ENCODE measurements at regions not wholly inside any gene's neighbourhood (a gene's known extent, or its start where the extent isn't known, plus 50 kb on each side); places are given as distances from the start of the nearest gene placed in this dataset.
"Not testable (repeated sequence)": the region's sequence is repeated elsewhere in the genome, so short reads cannot be mapped to it uniquely, and the experiment has no call there.

GRCh38 chr1:166685200-166685599, 154.1 kb upstream of the POGK start:
- DNase-seq, result no peak
- H3K27ac ChIP-seq, result no peak overlapping the region
- no peak for TF ChIP-seq POLR2AphosphoS5 (IDR thresholded peaks at IDR 0.05)
- no peak for TF ChIP-seq POLR2A (IDR thresholded peaks at IDR 0.05)
- no peak for TF ChIP-seq EP300 (IDR thresholded peaks at IDR 0.05; ENCODE audit: low read depth)
- TF ChIP-seq CTCF (IDR thresholded peaks at IDR 0.05), result no peak
- H3K36me3 ChIP-seq, result no peaks in the 10 kb centered on the region
- intact Hi-C loops (cut with DNase I; ENCODE audit: low total_unique reads), result no loop called here
- no peaks in the 10 kb centered on the region for H3K27me3 ChIP-seq
- no peaks in the 10 kb centered on the region for H3K9me3 ChIP-seq
- WGBS, 2 donors (ENCODE audit: low coverage in 1 of 2), result 78% methylated on average over 1 of the region's 1 CpG; no CpG with 5 or more reads in 1 of the 2 donors
- in situ Hi-C loops (cut with MboI; ENCODE audit: low pct_ligation_motif_present in 1 of 4, low pct_unique_long_range_greater_than_20kb in 1 of 4, low sequenced_read_pairs in 3 of 4), result no loop called here
- H3K4me1 ChIP-seq, result no peaks in the 10 kb centered on the region
- H3K4me3 ChIP-seq, result no peak overlapping the region

DNA sequence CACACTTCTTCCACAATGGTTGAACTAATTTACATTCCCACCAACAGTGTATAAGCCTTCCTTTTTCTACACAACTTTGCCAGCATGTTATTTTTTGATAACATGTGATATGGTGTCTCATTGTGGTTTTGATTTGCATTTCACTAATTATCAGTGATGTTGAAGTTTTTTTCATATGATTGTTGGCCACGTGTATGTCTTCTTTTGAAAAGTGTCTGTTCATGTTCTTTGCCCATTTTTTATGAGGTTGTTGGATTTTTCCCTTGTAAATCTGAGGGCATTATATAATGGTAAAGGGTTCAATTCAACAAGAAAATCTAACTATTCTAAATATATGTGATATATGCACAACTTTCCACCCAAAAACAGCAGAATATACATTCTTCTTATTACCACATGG, 153.4 kb upstream of the POGK start:
- intact Hi-C loops (cut with DNase I; ENCODE audit: low total_unique reads); H3K4me3 ChIP-seq; in situ Hi-C loops (cut with MboI; ENCODE audit: low pct_ligation_motif_present in 1 of 4, low pct_unique_long_range_greater_than_20kb in 1 of 4, low sequenced_read_pairs in 3 of 4): not testable (repeated sequence)

GRCh38 chr1:166690596-166690995, 148.7 kb upstream of the POGK start:
- H3K4me1 ChIP-seq; H3K27me3 ChIP-seq; H3K4me3 ChIP-seq; H3K27ac ChIP-seq; H3K36me3 ChIP-seq; DNase-seq; in situ Hi-C loops (cut with MboI; ENCODE audit: low pct_ligation_motif_present in 1 of 4, low pct_unique_long_range_greater_than_20kb in 1 of 4, low sequenced_read_pairs in 3 of 4); H3K9me3 ChIP-seq; intact Hi-C loops (cut with DNase I; ENCODE audit: low total_unique reads): not testable (repeated sequence)
- 80 to 81% methylated on average over 2 to 3 of the region's 3 CpGs for WGBS, 2 donors (ENCODE audit: low coverage in 1 of 2)

More for the DNA sequence above, 153.4 kb upstream of the POGK start:
- H3K27me3 ChIP-seq, H3K36me3 ChIP-seq, DNase-seq, H3K9me3 ChIP-seq, H3K27ac ChIP-seq, H3K4me1 ChIP-seq: not testable (repeated sequence)
- 55 to 60% methylated on average over 1 of the region's 1 CpG for WGBS, 2 donors (ENCODE audit: low coverage in 1 of 2)

DNA sequence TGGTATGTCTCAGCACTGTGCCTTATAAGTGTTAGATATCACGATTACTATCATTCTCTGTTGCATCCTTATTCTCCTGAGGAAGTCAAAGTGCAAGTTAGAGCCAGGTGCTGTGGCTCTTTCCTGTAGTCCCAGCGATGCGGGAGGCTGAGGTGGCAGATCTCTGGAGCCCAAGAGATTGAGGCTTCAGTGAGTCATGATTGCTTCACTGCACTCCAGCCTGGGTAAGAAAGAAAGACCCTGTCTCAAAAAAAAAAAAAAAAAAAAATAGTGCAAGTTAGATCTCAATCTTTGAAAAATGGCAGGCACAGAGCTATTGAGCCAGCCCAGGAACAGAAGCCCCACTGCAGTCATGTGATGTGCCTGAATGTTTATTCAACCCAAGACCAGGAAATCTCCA, 147.8 kb upstream of the POGK start:
- Histone ChIP-seq H3K4me3 (no peak overlapping the region), H3K27ac (no peak overlapping the region), H3K27me3 (no peaks in the 10 kb centered on the region), H3K36me3 (no peaks in the 10 kb centered on the region), H3K4me1 (no peaks in the 10 kb centered on the region), H3K9me3 (no peaks in the 10 kb centered on the region)
- no peak for DNase-seq
- 70 to 77% methylated on average over 2 to 3 of the region's 3 CpGs for WGBS, 2 donors (ENCODE audit: low coverage in 1 of 2)
- intact Hi-C loops (cut with DNase I; ENCODE audit: low total_unique reads) (no loop called here), in situ Hi-C loops (cut with MboI; ENCODE audit: low pct_ligation_motif_present in 1 of 4, low pct_unique_long_range_greater_than_20kb in 1 of 4, low sequenced_read_pairs in 3 of 4) (no loop called here)
- no peak for TF ChIP-seq POLR2AphosphoS5 (IDR thresholded peaks at IDR 0.05)
- TF ChIP-seq CTCF (IDR thresholded peaks at IDR 0.05), result no peak
- TF ChIP-seq EP300 (IDR thresholded peaks at IDR 0.05; ENCODE audit: low read depth), result no peak
- no peak for TF ChIP-seq POLR2A (IDR thresholded peaks at IDR 0.05)

GRCh38 chr1:166692346-166692745, 146.9 kb upstream of the POGK start:
- TF ChIP-seq EP300 (IDR thresholded peaks at IDR 0.05; ENCODE audit: low read depth), result no peak
- no peak for TF ChIP-seq POLR2A (IDR thresholded peaks at IDR 0.05)
- TF ChIP-seq POLR2AphosphoS5 (IDR thresholded peaks at IDR 0.05), result no peak
- no peak for TF ChIP-seq CTCF (IDR thresholded peaks at IDR 0.05)
- WGBS, 2 donors (ENCODE audit: low coverage in 1 of 2), result 76 to 83% methylated on average over 2 of the region's 2 CpGs

More at GRCh38 chr1:166692346-166692745, 146.9 kb upstream of the POGK start:
- intact Hi-C loops (cut with DNase I; ENCODE audit: low total_unique reads) (no loop called here), in situ Hi-C loops (cut with MboI; ENCODE audit: low pct_ligation_motif_present in 1 of 4, low pct_unique_long_range_greater_than_20kb in 1 of 4, low sequenced_read_pairs in 3 of 4) (no loop called here)
- H3K4me3 ChIP-seq, result no peak overlapping the region
- H3K4me1 ChIP-seq, result no peaks in the 10 kb centered on the region
- no peak overlapping the region for H3K27ac ChIP-seq
- no peaks in the 10 kb centered on the region for H3K27me3 ChIP-seq
- DNase-seq, result no peak
- H3K9me3 ChIP-seq, result no peaks in the 10 kb centered on the region
- H3K36me3 ChIP-seq, result no peaks in the 10 kb centered on the region

Measured in transverse colon (tissue), 4 donors.